HL-60 (cell line): ENCODE measurements at regions not wholly inside any gene's neighbourhood (a gene's known extent, or its start where the extent isn't known, plus 50 kb on each side); places are given as distances from the start of the nearest gene placed in this dataset.

Experiments used
- DNase-seq, 2 experiments: peaks; one replicate each; pipeline ENCODE4 v3.0.0-alpha.2; 2010 to 2020; ENCODE audit warnings: low read depth in 1 of 2, low spot score in 1 of 2
- H3K27ac ChIP-seq: fragments of 250-450 bp; sonication (Bioruptor Pico); replicated peaks from 2 replicates; pipeline ENCODE4 v1.5.1; 2020; ENCODE audit warnings: mild to moderate bottlenecking, moderate library complexity
- H3K27me3 ChIP-seq: fragments of 250-450 bp; sonication (Bioruptor Pico); 2 replicates; pipeline ENCODE4 v1.5.1; 2021; ENCODE audit warnings: mild to moderate bottlenecking, moderate library complexity; ENCODE audit not compliant: insufficient read depth, poor library complexity, severe bottlenecking
- H3K4me3 ChIP-seq: replicated peaks from 2 replicates; pipeline ENCODE4 v1.5.1; 2011; ENCODE audit warnings: mild to moderate bottlenecking, control low read depth, low read length; ENCODE audit not compliant: insufficient read depth
- GABPA ChIP-seq: IDR thresholded peaks from 2 replicates; pipeline ENCODE4 v1.6.1; 2012; ENCODE audit warnings: low read depth
- POLR2AphosphoS5 ChIP-seq: IDR thresholded peaks from 2 replicates; pipeline ENCODE4 v1.6.1; 2012; ENCODE audit warnings: low read depth
- SPI1 ChIP-seq: IDR thresholded peaks from 2 replicates; pipeline ENCODE4 v1.6.1; 2012; ENCODE audit warnings: low read depth, mild to moderate bottlenecking, borderline replicate concordance
- TF ChIP-seq, protein P1 (sequence below): IDR thresholded peaks from 2 replicates; pipeline ENCODE4 v1.6.1; 2012; ENCODE audit warnings: low read depth; ENCODE audit not compliant: insufficient replicate concordance
- TF ChIP-seq, protein P2 (sequence below): IDR thresholded peaks from one replicate; pipeline ENCODE4 v1.5.1; 2011; ENCODE audit warnings: low read length, control low read depth, inconsistent platforms; ENCODE audit not compliant: insufficient read depth

DNA sequence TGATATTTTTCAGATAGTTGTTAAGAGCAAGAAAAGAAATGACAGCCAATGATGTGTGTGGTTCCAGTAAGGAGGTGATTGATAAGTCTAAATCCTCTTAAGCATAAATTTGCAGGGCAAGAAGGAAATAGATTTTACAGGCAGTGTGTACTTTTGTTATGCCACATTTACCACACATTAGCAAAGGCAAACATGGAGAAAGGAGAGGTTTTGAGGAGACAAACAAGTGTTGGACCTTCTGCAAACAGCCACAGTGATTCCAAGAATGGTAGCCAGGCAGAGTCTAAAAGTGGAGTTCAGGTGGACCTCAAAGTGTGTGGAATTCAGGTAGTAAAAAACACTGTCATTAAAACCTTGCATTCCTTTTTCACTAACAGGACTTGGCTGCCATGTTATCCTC lies 295.9 kb upstream of the ITGA1 start:
- TF ChIP-seq, protein P1, sequence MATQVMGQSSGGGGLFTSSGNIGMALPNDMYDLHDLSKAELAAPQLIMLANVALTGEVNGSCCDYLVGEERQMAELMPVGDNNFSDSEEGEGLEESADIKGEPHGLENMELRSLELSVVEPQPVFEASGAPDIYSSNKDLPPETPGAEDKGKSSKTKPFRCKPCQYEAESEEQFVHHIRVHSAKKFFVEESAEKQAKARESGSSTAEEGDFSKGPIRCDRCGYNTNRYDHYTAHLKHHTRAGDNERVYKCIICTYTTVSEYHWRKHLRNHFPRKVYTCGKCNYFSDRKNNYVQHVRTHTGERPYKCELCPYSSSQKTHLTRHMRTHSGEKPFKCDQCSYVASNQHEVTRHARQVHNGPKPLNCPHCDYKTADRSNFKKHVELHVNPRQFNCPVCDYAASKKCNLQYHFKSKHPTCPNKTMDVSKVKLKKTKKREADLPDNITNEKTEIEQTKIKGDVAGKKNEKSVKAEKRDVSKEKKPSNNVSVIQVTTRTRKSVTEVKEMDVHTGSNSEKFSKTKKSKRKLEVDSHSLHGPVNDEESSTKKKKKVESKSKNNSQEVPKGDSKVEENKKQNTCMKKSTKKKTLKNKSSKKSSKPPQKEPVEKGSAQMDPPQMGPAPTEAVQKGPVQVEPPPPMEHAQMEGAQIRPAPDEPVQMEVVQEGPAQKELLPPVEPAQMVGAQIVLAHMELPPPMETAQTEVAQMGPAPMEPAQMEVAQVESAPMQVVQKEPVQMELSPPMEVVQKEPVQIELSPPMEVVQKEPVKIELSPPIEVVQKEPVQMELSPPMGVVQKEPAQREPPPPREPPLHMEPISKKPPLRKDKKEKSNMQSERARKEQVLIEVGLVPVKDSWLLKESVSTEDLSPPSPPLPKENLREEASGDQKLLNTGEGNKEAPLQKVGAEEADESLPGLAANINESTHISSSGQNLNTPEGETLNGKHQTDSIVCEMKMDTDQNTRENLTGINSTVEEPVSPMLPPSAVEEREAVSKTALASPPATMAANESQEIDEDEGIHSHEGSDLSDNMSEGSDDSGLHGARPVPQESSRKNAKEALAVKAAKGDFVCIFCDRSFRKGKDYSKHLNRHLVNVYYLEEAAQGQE, result no peak
- TF ChIP-seq, protein P2, sequence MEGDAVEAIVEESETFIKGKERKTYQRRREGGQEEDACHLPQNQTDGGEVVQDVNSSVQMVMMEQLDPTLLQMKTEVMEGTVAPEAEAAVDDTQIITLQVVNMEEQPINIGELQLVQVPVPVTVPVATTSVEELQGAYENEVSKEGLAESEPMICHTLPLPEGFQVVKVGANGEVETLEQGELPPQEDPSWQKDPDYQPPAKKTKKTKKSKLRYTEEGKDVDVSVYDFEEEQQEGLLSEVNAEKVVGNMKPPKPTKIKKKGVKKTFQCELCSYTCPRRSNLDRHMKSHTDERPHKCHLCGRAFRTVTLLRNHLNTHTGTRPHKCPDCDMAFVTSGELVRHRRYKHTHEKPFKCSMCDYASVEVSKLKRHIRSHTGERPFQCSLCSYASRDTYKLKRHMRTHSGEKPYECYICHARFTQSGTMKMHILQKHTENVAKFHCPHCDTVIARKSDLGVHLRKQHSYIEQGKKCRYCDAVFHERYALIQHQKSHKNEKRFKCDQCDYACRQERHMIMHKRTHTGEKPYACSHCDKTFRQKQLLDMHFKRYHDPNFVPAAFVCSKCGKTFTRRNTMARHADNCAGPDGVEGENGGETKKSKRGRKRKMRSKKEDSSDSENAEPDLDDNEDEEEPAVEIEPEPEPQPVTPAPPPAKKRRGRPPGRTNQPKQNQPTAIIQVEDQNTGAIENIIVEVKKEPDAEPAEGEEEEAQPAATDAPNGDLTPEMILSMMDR, result no peak
- TF ChIP-seq SPI1 (no peak), GABPA (no peak), POLR2AphosphoS5 (no peak)
- no peak for DNase-seq

DNA sequence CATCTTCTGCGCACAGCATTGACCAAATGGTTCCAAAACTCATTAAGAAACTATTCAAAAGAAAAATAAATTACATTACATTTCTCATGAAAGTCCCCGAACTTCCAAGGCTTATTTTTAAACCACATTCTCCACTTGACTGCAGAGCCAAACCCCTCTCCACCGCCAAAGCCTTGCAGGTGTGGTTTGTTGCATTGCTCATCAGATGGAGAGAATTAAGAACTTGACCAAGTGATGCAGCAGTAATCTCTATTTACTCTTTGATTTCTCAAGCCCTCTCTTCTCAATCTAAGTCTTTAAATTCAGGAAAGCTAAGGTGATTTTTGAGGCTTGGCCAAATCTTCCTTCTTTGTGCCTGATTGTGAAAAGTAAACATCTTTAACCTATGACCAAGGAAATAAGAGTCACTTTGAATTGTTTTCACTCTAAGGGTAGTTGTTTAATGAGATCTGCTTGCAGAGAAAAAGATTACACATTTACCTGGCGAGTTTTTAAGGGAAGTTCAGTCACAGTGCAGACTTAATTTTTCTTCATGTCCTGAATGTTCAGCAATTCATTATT lies 290.5 kb upstream of the ITGA1 start:
- TF ChIP-seq, protein P2, result no peak
- TF ChIP-seq SPI1, result no peak
- TF ChIP-seq, protein P1, result no peak
- TF ChIP-seq GABPA, result no peak
- no peak for TF ChIP-seq POLR2AphosphoS5
- no peaks in the 10 kb centered on the region for H3K27me3 ChIP-seq
- no peak for DNase-seq
- H3K27ac ChIP-seq, result no peak overlapping the region
- H3K4me3 ChIP-seq, result no peak overlapping the region

More for the DNA sequence above, 295.9 kb upstream of the ITGA1 start:
- no peak overlapping the region for H3K4me3 ChIP-seq
- no peak overlapping the region for H3K27ac ChIP-seq
- H3K27me3 ChIP-seq, result no peaks in the 10 kb centered on the region

DNA sequence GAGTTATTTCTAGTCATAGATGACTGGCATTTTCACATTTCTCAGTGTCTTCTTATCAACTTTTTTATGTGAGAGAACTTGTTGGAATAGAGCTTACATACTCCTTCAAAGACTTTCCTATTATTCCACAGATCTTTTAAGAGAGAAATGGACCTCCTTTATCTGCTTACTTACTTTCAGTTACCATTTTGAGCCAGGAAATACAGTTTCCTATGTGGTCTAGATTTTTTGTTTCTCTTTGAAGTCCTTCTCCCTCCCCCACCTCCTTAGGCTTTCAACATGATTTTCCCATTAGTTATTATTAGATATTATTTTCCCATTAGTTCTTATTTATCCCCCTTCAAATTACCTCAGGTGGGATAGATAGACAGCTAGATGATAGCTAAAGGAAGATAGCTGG lies 289.1 kb upstream of the ITGA1 start:
- Histone ChIP-seq H3K27ac (no peak overlapping the region), H3K4me3 (no peak overlapping the region), H3K27me3 (no peaks in the 10 kb centered on the region)
- TF ChIP-seq, protein P1, result no peak
- TF ChIP-seq POLR2AphosphoS5 (no peak), SPI1 (no peak), GABPA (no peak)
- TF ChIP-seq, protein P2, result no peak
- DNase-seq, result no peak
